GM12878 (cell line): ENCODE measurements at regions not wholly inside any gene's neighbourhood (a gene's known extent, or its start where the extent isn't known, plus 50 kb on each side); places are given as distances from the start of the nearest gene placed in this dataset.

Experiments used
- ATAC-seq: fragments of 200-7000 bp; cut with Tn5 transposase; 3 replicates; pipeline ENCODE4 v1.9.1; 2020; ENCODE audit warnings: mild to moderate bottlenecking, moderate library complexity
- BruUV-seq: library from RNA; stranded (reverse); fragments of 400-500 nt; replicated peaks from 2 replicates; lab custom pipeline; 2021; lab: Mats Ljungman, UMichigan
- CTCF ChIA-PET: fragments of 300-600 bp; sonication (Branson Sonifier 250); formaldehyde crosslinking; extraction: SDS; loops from one replicate; lab custom pipeline; 2021; ENCODE audit warnings: inconsistent platforms; lab: Yijun Ruan, JAX
- POLR2A ChIA-PET: fragments of 350-600 bp; formaldehyde crosslinking; extraction: SDS; loops from one replicate; lab custom pipeline; 2021; ENCODE audit warnings: inconsistent platforms; lab: Charles Lee
- RAD21 ChIA-PET: fragments of 300-600 bp; sonication (Branson Sonifier 250); formaldehyde crosslinking; loops from one replicate; lab custom pipeline; 2023; ENCODE audit warnings: antibody characterized with exemption; ENCODE audit not compliant: unreplicated experiment; lab: Charles Lee
- SMC1A ChIA-PET: fragments of 300-600 bp; sonication (Branson Sonifier 250); formaldehyde crosslinking; loops from one replicate; lab custom pipeline; 2023; ENCODE audit not compliant: unreplicated experiment, uncharacterized antibody; lab: Charles Lee
- DNase-seq: peaks from one replicate; pipeline ENCODE4 v3.0.0-alpha.2; 2011; ENCODE audit warnings: low read depth, low spot score
- FAIRE-seq: peaks from 3 replicates; lab custom pipeline; 2011; peaks lifted over from hg19 to GRCh38; lab: Jason Lieb, UNC
- H2AFZ ChIP-seq: 2 replicates; pipeline ENCODE4 v1.6.0; 2011; ENCODE audit warnings: low read depth, low read length, control low read depth; ENCODE audit not compliant: control insufficient read depth
- H3K27ac ChIP-seq: 2 replicates; pipeline ENCODE4 v1.5.1; 2011; ENCODE audit warnings: control low read depth; ENCODE audit not compliant: control insufficient read depth, insufficient read depth
- H3K27me3 ChIP-seq, 2 experiments: replicated peaks in 1 of 2; 2 replicates each; pipeline versions ENCODE4 v1.6.0 to v1.6.1; 2011; ENCODE audit warnings: low read length in 1 of 2; ENCODE audit not compliant: control insufficient read depth in 2 of 2, insufficient read depth in 2 of 2
- H3K36me3 ChIP-seq, 2 experiments: 2 replicates each; pipeline ENCODE4 v1.5.1; 2011; ENCODE audit warnings: low read length in 1 of 2; ENCODE audit not compliant: control insufficient read depth in 2 of 2, insufficient read depth in 2 of 2
- H3K4me1 ChIP-seq: 2 replicates; pipeline ENCODE4 v1.6.1; 2011; ENCODE audit warnings: mild to moderate bottlenecking, low read length, moderate library complexity, mixed read lengths; ENCODE audit not compliant: control insufficient read depth, insufficient read depth
- H3K4me2 ChIP-seq: 2 replicates; pipeline ENCODE4 v1.6.0; 2011; ENCODE audit warnings: control low read depth; ENCODE audit not compliant: control insufficient read depth, insufficient read depth
- H3K4me3 ChIP-seq: fragments of 200-600 bp; sonication (generic); 2 replicates; pipeline ENCODE4 v1.5.1; 2016
- H3K79me2 ChIP-seq: 2 replicates; pipeline ENCODE4 v1.6.0; 2011; ENCODE audit warnings: low read length; ENCODE audit not compliant: control insufficient read depth, insufficient read depth
- H3K9ac ChIP-seq: 2 replicates; pipeline ENCODE4 v1.8.0; 2011; ENCODE audit warnings: low read length, control low read depth, mixed read lengths; ENCODE audit not compliant: control insufficient read depth, insufficient read depth
- H3K9me3 ChIP-seq: replicated peaks from 3 replicates; pipeline ENCODE4 v1.5.1; 2011; ENCODE audit warnings: mild to moderate bottlenecking, low read length; ENCODE audit not compliant: control insufficient read depth, insufficient read depth
- H4K20me1 ChIP-seq: 2 replicates; pipeline ENCODE4 v1.6.0; 2011; ENCODE audit not compliant: control insufficient read depth, insufficient read depth
- CHD2 ChIP-seq: IDR thresholded peaks from 2 replicates; pipeline ENCODE4 v1.6.1; 2011; ENCODE audit warnings: low read depth, low read length, improper control_type of control experiment, borderline replicate concordance
- ESRRA ChIP-seq: IDR thresholded peaks from 2 replicates; pipeline ENCODE4 v1.6.1; 2012; ENCODE audit warnings: mild to moderate bottlenecking, low read length, improper control_type of control experiment
- FOXK2 ChIP-seq: fragments of 450-650 bp; IDR thresholded peaks from 2 replicates; pipeline ENCODE4 v1.6.1; 2017; ENCODE audit warnings: mild to moderate bottlenecking, moderate library complexity
- HDAC2 ChIP-seq: fragments of 200-600 bp; sonication (generic); IDR thresholded peaks from 2 replicates; pipeline ENCODE4 v1.6.1; 2017
- IRF5 ChIP-seq: fragments of 450-650 bp; IDR thresholded peaks from 2 replicates; pipeline ENCODE4 v1.6.1; 2017; ENCODE audit warnings: borderline replicate concordance
- JUNB ChIP-seq: IDR thresholded peaks from 2 replicates; pipeline ENCODE4 v1.6.1; 2016; ENCODE audit warnings: antibody characterized with exemption, mild to moderate bottlenecking
- MXI1 ChIP-seq: fragments of 150-350 bp; IDR thresholded peaks from 2 replicates; pipeline ENCODE4 v1.6.1; 2011; ENCODE audit warnings: low read depth, mild to moderate bottlenecking, inconsistent platforms, low read length, improper control_type of control experiment
- POLR2AphosphoS5 ChIP-seq: IDR thresholded peaks from 2 replicates; pipeline ENCODE4 v1.6.1; 2011; ENCODE audit warnings: mild to moderate bottlenecking, low read length, inconsistent platforms
- SMAD1 ChIP-seq: fragments of 450-650 bp; IDR thresholded peaks from 2 replicates; pipeline ENCODE4 v1.6.1; 2018; ENCODE audit warnings: mild to moderate bottlenecking, low read depth; ENCODE audit not compliant: partially characterized antibody
- SMAD5 ChIP-seq: IDR thresholded peaks from 2 replicates; pipeline ENCODE4 v1.6.1; 2016; ENCODE audit warnings: antibody characterized with exemption, low read depth
- SMC3 ChIP-seq: IDR thresholded peaks from 2 replicates; pipeline ENCODE4 v1.6.1; 2011; ENCODE audit warnings: low read length, improper control_type of control experiment, borderline replicate concordance
- STAT3 ChIP-seq: IDR thresholded peaks from 2 replicates; pipeline ENCODE4 v1.6.1; 2011; ENCODE audit warnings: low read depth, low read length, improper control_type of control experiment
- USF1 ChIP-seq: IDR thresholded peaks from 2 replicates; pipeline ENCODE4 v1.6.1; 2011; ENCODE audit warnings: borderline replicate concordance, low read depth, mild to moderate bottlenecking, moderate library complexity, mixed read lengths, low read length; ENCODE audit not compliant: insufficient read depth; ENCODE audit errors: extremely low read length
- WRNIP1 ChIP-seq: IDR thresholded peaks from 2 replicates; pipeline ENCODE4 v1.6.1; 2011; ENCODE audit warnings: low read depth, low read length, improper control_type of control experiment, borderline replicate concordance
- ZNF217 ChIP-seq: fragments of 450-650 bp; IDR thresholded peaks from 2 replicates; pipeline ENCODE4 v1.6.1; 2017; ENCODE audit warnings: antibody characterized with exemption, mild to moderate bottlenecking
- WGBS: methylation state at CpG from one replicate; pipeline ENCODE4 v1.1.6; 2016; ENCODE audit warnings: low lambda C conversion rate; ENCODE audit not compliant: insufficient replicate concordance, insufficient coverage; ENCODE audit errors: missing lambda C conversion rate; 5-methylcytosine and 5-hydroxymethylcytosine counted together
- in situ Hi-C: fragments of 300-500 bp; cut with MboI; formaldehyde crosslinking; loops from 9 replicates; pipeline ENCODE4 v1.14.3; 2018; ENCODE audit warnings: mixed read lengths
- intact Hi-C: fragments of 100-400 bp; cut with micrococcal nuclease; formaldehyde crosslinking; loops from one replicate; pipeline ENCODE4 v1.14.2; 2022; ENCODE audit not compliant: unreplicated experiment
- TF ChIP-seq, protein P1 (sequence below): fragments of 150-350 bp; IDR thresholded peaks from 2 replicates; pipeline ENCODE4 v1.6.1; 2014; ENCODE audit warnings: mild to moderate bottlenecking, low read depth, low read length
- TF ChIP-seq, protein P2 (sequence below): IDR thresholded peaks from 2 replicates; pipeline ENCODE4 v1.6.1; 2011; ENCODE audit warnings: low read depth, low read length, improper control_type of control experiment, borderline replicate concordance
- TF ChIP-seq, protein P3 (sequence below): fragments of 450-650 bp; conservative IDR thresholded peaks from 2 replicates; pipeline ENCODE4 v1.6.1; 2017; ENCODE audit warnings: mild to moderate bottlenecking, moderate library complexity

DNA sequence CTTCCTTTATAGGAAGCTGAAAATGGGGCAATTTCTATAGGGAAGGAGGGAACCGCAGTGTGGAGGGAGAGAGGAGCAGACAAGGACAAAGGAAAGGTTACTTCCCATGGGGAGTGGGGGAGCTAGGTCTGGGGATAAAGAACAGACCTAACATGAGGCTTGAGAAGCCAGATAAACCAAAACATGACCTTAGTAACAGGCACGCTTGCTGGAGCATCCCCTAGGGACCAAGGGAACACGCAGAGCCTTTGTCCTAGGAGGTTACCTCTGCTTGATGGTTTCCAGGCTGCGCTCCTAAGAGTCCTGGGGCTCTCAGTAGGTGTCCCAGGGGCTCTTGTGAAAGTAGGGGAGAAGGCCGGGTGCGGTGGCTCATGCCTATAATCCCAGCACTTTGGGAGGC is 271.4 kb upstream of the NCAM1 start:
- intact Hi-C loops, result no loop called here
- Histone ChIP-seq H3K9ac (no peak overlapping the region), H3K4me3 (no peak overlapping the region), H3K9me3 (no peaks in the 10 kb centered on the region), H2AFZ (no peak overlapping the region), H3K4me1 (no peaks in the 10 kb centered on the region), H3K79me2 (no peaks in the 10 kb centered on the region), H4K20me1 (no peaks in the 10 kb centered on the region), H3K4me2 (no peak overlapping the region), H3K27ac (no peak overlapping the region), H3K36me3 (no peaks in the 10 kb centered on the region), H3K27me3 (no peaks in the 10 kb centered on the region)
- ChIA-PET POLR2A (no interaction called here), CTCF (interaction anchor here (1.1 kb wide), 1 partner anchor 101 kb away, joined by 4 read pairs; no protein-coding TSS in a partner anchor), RAD21 (no interaction called here), SMC1A (interaction anchor here (0.8 kb wide), 1 partner anchor 10 kb away, joined by 3 read pairs; no protein-coding TSS in a partner anchor)
- WGBS, result 54% methylated on average over 5 of the region's 6 CpGs
- in situ Hi-C loops, result no loop called here
- no peak for DNase-seq
- BruUV-seq, result no TSS peak
- ATAC-seq, result no peak
- FAIRE-seq, result no peak
- TF ChIP-seq MXI1 (no peak), SMAD5 (no peak), SMAD1 (no peak), HDAC2 (no peak), WRNIP1 (no peak), SMC3 (no peak), CHD2 (no peak), USF1 (no peak), ZNF217 (no peak), STAT3 (no peak), IRF5 (no peak), POLR2AphosphoS5 (no peak), JUNB (no peak), FOXK2 (no peak), ESRRA (no peak)
- TF ChIP-seq, protein P1, sequence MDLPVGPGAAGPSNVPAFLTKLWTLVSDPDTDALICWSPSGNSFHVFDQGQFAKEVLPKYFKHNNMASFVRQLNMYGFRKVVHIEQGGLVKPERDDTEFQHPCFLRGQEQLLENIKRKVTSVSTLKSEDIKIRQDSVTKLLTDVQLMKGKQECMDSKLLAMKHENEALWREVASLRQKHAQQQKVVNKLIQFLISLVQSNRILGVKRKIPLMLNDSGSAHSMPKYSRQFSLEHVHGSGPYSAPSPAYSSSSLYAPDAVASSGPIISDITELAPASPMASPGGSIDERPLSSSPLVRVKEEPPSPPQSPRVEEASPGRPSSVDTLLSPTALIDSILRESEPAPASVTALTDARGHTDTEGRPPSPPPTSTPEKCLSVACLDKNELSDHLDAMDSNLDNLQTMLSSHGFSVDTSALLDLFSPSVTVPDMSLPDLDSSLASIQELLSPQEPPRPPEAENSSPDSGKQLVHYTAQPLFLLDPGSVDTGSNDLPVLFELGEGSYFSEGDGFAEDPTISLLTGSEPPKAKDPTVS, result no peak
- TF ChIP-seq, protein P2, sequence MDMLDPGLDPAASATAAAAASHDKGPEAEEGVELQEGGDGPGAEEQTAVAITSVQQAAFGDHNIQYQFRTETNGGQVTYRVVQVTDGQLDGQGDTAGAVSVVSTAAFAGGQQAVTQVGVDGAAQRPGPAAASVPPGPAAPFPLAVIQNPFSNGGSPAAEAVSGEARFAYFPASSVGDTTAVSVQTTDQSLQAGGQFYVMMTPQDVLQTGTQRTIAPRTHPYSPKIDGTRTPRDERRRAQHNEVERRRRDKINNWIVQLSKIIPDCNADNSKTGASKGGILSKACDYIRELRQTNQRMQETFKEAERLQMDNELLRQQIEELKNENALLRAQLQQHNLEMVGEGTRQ, result no peak
- TF ChIP-seq, protein P3, sequence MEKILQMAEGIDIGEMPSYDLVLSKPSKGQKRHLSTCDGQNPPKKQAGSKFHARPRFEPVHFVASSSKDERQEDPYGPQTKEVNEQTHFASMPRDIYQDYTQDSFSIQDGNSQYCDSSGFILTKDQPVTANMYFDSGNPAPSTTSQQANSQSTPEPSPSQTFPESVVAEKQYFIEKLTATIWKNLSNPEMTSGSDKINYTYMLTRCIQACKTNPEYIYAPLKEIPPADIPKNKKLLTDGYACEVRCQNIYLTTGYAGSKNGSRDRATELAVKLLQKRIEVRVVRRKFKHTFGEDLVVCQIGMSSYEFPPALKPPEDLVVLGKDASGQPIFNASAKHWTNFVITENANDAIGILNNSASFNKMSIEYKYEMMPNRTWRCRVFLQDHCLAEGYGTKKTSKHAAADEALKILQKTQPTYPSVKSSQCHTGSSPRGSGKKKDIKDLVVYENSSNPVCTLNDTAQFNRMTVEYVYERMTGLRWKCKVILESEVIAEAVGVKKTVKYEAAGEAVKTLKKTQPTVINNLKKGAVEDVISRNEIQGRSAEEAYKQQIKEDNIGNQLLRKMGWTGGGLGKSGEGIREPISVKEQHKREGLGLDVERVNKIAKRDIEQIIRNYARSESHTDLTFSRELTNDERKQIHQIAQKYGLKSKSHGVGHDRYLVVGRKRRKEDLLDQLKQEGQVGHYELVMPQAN, result no peak
